HG03558 (cell line): ENCODE measurements at regions not wholly inside any gene's neighbourhood (a gene's known extent, or its start where the extent isn't known, plus 50 kb on each side); places are given as distances from the start of the nearest gene placed in this dataset.

Experiments used
- ATAC-seq: cut with Tn5 transposase; IDR thresholded peaks from one replicate; pipeline ENCODE4 v1.9.1; 2021; ENCODE audit warnings: moderate number of reproducible peaks; ENCODE audit not compliant: unreplicated experiment; ENCODE audit errors: extremely low read depth

GRCh38 chr5:173777149-173777548 lies 111.0 kb upstream of the CPEB4 start:
- ATAC-seq: no peak

- no peak for ATAC-seq
Measured at GRCh38 chr5:173777674-173778073, 110.5 kb upstream of the CPEB4 start.

GRCh38 chr5:173778152-173778782 lies 109.9 kb upstream of the CPEB4 start:
- ATAC-seq: no peak

GRCh38 chr5:173778784-173779304 lies 109.3 kb upstream of the CPEB4 start:
- no peak for ATAC-seq

GRCh38 chr5:173780235-173781234 lies 107.6 kb upstream of the CPEB4 start:
- no peak for ATAC-seq

- no peak for ATAC-seq
Measured at GRCh38 chr5:173781432-173781815, 106.7 kb upstream of the CPEB4 start.

- ATAC-seq: no peak
Measured at GRCh38 chr5:173781816-173782670, 106.1 kb upstream of the CPEB4 start.

- ATAC-seq: no peak
Measured at GRCh38 chr5:173782671-173783101, 105.5 kb upstream of the CPEB4 start.

- no peak for ATAC-seq
Measured at GRCh38 chr5:173783371-173783770, 104.8 kb upstream of the CPEB4 start.

GRCh38 chr5:173785400-173785799 lies 102.7 kb upstream of the CPEB4 start:
- ATAC-seq: no peak

GRCh38 chr5:173785866-173786265 lies 102.3 kb upstream of the CPEB4 start:
- no peak for ATAC-seq

- ATAC-seq: no peak
Measured at GRCh38 chr5:173786286-173787187, 101.6 kb upstream of the CPEB4 start.

- no peak for ATAC-seq
Measured at GRCh38 chr5:173789031-173789920, 98.9 kb upstream of the CPEB4 start.

- no peak for ATAC-seq
Measured at GRCh38 chr5:173790177-173790719, 97.9 kb upstream of the CPEB4 start.

GRCh38 chr5:173790836-173791546 lies 97.2 kb upstream of the CPEB4 start:
- ATAC-seq: no peak

GRCh38 chr5:173791878-173792277 lies 96.3 kb upstream of the CPEB4 start:
- ATAC-seq: no peak

GRCh38 chr5:173792781-173793547 lies 95.2 kb upstream of the CPEB4 start:
- no peak for ATAC-seq
